SK-N-SH (cell line): ENCODE measurements at regions not wholly inside any gene's neighbourhood (a gene's known extent, or its start where the extent isn't known, plus 50 kb on each side); places are given as distances from the start of the nearest gene placed in this dataset.

Experiments used
- CTCF ChIA-PET: fragments of 300-600, 350-600 bp; formaldehyde crosslinking; extraction: SDS; loops from one replicate; lab custom pipeline; 2021; lab: Yijun Ruan, JAX
- POLR2A ChIA-PET: fragments of 350-600 bp; sonication (Branson Sonifier 250); formaldehyde crosslinking; extraction: SDS; loops from one replicate; lab custom pipeline; 2020; ENCODE audit warnings: antibody characterized with exemption, inconsistent platforms; lab: Yijun Ruan, JAX
- DNase-seq: peaks from one replicate; pipeline ENCODE4 v3.0.0; 2012
- H2AFZ ChIP-seq: fragments of 200-600 bp; sonication (generic); 2 replicates; pipeline ENCODE4 v1.8.1; 2016; ENCODE audit warnings: antibody characterized with exemption, mild to moderate bottlenecking, low read depth
- H3F3A ChIP-seq: fragments of 200-600 bp; sonication (generic); replicated peaks from 2 replicates; pipeline ENCODE3; 2016; ENCODE audit warnings: antibody characterized with exemption, mild to moderate bottlenecking; ENCODE audit not compliant: insufficient read depth
- H3K27ac ChIP-seq, 2 experiments: fragments of 200-500 bp in 1 of 2; fragments of 200-600 bp in 1 of 2; sonication (Bioruptor generic) in 1 of 2; sonication (generic), shearing (Covaris generic) in 1 of 2; 2 replicates each; pipeline versions ENCODE4 v1.5.1 to v1.6.1; 2014 to 2016; ENCODE audit warnings: low read depth in 2 of 2, inconsistent platforms in 1 of 2, low read length in 1 of 2, mild to moderate bottlenecking in 1 of 2, mixed read lengths in 1 of 2
- H3K27me3 ChIP-seq: fragments of 200-600 bp; sonication (generic), shearing (Covaris generic); 2 replicates; pipeline ENCODE4 v1.6.1; 2016; ENCODE audit warnings: mixed run types; ENCODE audit not compliant: insufficient read depth
- H3K36me3 ChIP-seq, 2 experiments: fragments of 200-500 bp in 1 of 2; fragments of 200-600 bp in 1 of 2; sonication (Bioruptor generic) in 1 of 2; sonication (generic) in 1 of 2; replicated peaks in 1 of 2; 2 replicates each; pipeline versions ENCODE3 to v1.5.1; 2014 to 2016; ENCODE audit warnings: low read length in 1 of 2, mild to moderate bottlenecking in 1 of 2; ENCODE audit not compliant: insufficient read depth in 2 of 2, control insufficient read depth in 1 of 2
- H3K4me1 ChIP-seq, 2 experiments: fragments of 200-500 bp in 1 of 2; fragments of 200-600 bp in 1 of 2; sonication (Bioruptor generic) in 1 of 2; sonication (generic), shearing (Covaris generic) in 1 of 2; 2 replicates each; pipeline versions ENCODE4 v1.5.1 to v1.6.1; 2014 to 2016; ENCODE audit warnings: low read depth in 1 of 2, low read length in 1 of 2, mixed run types in 1 of 2; ENCODE audit not compliant: insufficient read depth in 2 of 2, control insufficient read depth in 1 of 2
- H3K4me2 ChIP-seq: fragments of 200-600 bp; sonication (generic), shearing (Covaris generic); 2 replicates; pipeline ENCODE4 v1.6.1; 2017; ENCODE audit warnings: mixed run types
- H3K4me3 ChIP-seq, 2 experiments: fragments of 200-500 bp in 1 of 2; fragments of 200-600 bp in 1 of 2; sonication (Bioruptor generic) in 1 of 2; sonication (generic), shearing (Covaris generic) in 1 of 2; 2 replicates each; pipeline versions ENCODE4 v1.5.1 to v1.8.1; 2014 to 2016; ENCODE audit warnings: low read depth in 2 of 2, inconsistent platforms in 1 of 2, low read length in 1 of 2, mild to moderate bottlenecking in 1 of 2, mixed read lengths in 1 of 2, moderate library complexity in 1 of 2
- H3K79me2 ChIP-seq: fragments of 200-600 bp; sonication (generic); 2 replicates; pipeline ENCODE4 v1.8.1; 2017; ENCODE audit warnings: mild to moderate bottlenecking; ENCODE audit not compliant: insufficient read depth
- H3K9ac ChIP-seq: fragments of 200-600 bp; sonication (generic); 2 replicates; pipeline ENCODE4 v1.6.1; 2017; ENCODE audit warnings: mixed run types
- H3K9me2 ChIP-seq: fragments of 200-600 bp; sonication (generic); 2 replicates; pipeline ENCODE4 v1.6.1; 2017; ENCODE audit warnings: mixed run types
- H3K9me3 ChIP-seq: fragments of 200-600 bp; sonication (generic); 2 replicates; pipeline ENCODE4 v1.6.1; 2017; ENCODE audit warnings: mixed run types, mild to moderate bottlenecking, moderate library complexity
- H4K20me1 ChIP-seq: fragments of 200-600 bp; sonication (generic); 2 replicates; pipeline ENCODE4 v1.6.1; 2017; ENCODE audit warnings: mild to moderate bottlenecking, mixed run types; ENCODE audit not compliant: insufficient read depth
- EP300 ChIP-seq, 2 experiments: IDR thresholded peaks; 2 replicates each; pipeline versions ENCODE4 v1.4.0 to v1.6.1; 2012; ENCODE audit warnings: borderline replicate concordance in 1 of 2, low read depth in 1 of 2, low read length in 1 of 2
- FOSL2 ChIP-seq: IDR thresholded peaks from 2 replicates; pipeline ENCODE4 v1.4.0; 2012; ENCODE audit warnings: low read depth, mild to moderate bottlenecking, moderate library complexity, borderline replicate concordance
- FOXJ3 ChIP-seq: sonication (generic); formaldehyde crosslinking; IDR thresholded peaks from 2 replicates; pipeline ENCODE4 v1.5.1; 2020; ENCODE audit warnings: mild to moderate bottlenecking, missing genetic modification reagents
- FOXM1 ChIP-seq: IDR thresholded peaks from 2 replicates; pipeline ENCODE4 v1.4.0; 2012; ENCODE audit warnings: low read depth, mild to moderate bottlenecking
- GATA2 ChIP-seq: sonication (generic); formaldehyde crosslinking; IDR thresholded peaks from 2 replicates; pipeline ENCODE4 v1.5.0; 2020; ENCODE audit warnings: mild to moderate bottlenecking, missing genetic modification reagents
- JUND ChIP-seq: IDR thresholded peaks from 2 replicates; pipeline ENCODE4 v1.4.0; 2012
- MXI1 ChIP-seq: IDR thresholded peaks from 2 replicates; pipeline ENCODE4 v1.6.1; 2012; ENCODE audit warnings: mild to moderate bottlenecking, low read depth, low read length, improper control_type of control experiment
- NRF1 ChIP-seq: IDR thresholded peaks from 2 replicates; pipeline ENCODE4 v1.6.1; 2012; ENCODE audit warnings: low read depth, mild to moderate bottlenecking, low read length
- RXRA ChIP-seq: IDR thresholded peaks from 2 replicates; pipeline ENCODE4 v1.4.0; 2012; ENCODE audit warnings: low read depth, mild to moderate bottlenecking, borderline replicate concordance
- SMC3 ChIP-seq: IDR thresholded peaks from 2 replicates; pipeline ENCODE4 v1.6.1; 2012; ENCODE audit warnings: low read depth, low read length, improper control_type of control experiment
- TCF12 ChIP-seq: IDR thresholded peaks from 2 replicates; pipeline ENCODE4 v1.4.0; 2012
- WGBS: methylation state at CpG from one replicate; pipeline ENCODE4 v1.1.6; 2017; ENCODE audit warnings: low lambda C conversion rate; 5-methylcytosine and 5-hydroxymethylcytosine counted together
- TF ChIP-seq, protein P1 (sequence below): IDR thresholded peaks from 2 replicates; pipeline ENCODE4 v1.4.0; 2012; ENCODE audit warnings: low read depth
- TF ChIP-seq, protein P2 (sequence below): IDR thresholded peaks from 2 replicates; pipeline ENCODE4 v1.6.1; 2012; ENCODE audit warnings: mild to moderate bottlenecking, low read depth, low read length, moderate library complexity
- TF ChIP-seq, protein P3 (sequence below): fragments of 150-350 bp; IDR thresholded peaks from 2 replicates; pipeline ENCODE4 v1.6.1; 2016; ENCODE audit warnings: mild to moderate bottlenecking, low read depth, low read length

DNA sequence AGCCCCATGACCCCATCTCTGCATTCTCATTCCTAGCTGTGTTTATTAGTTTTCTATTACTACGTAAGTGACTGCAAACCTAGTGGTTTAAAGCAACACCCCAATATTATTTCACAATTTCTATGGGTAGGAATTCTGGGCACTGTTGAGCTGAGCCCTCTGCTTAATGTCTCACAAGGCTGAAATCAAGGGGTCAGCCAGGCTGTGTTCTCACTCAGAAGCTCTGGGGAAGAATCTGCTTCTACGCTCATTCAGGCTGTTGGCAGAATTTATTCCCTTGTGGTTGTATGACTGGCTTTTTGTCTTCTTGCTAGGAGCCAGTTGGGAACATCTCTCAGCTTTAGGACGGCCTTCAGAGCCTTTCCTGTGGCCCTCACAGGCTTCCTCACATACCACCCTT is 181.0 kb downstream of the GIPC2 start:
- Histone ChIP-seq H3K4me3 (no peak overlapping the region), H3K36me3 (no peaks in the 10 kb centered on the region), H3K4me1 (peaks cover 0 to 10% of the 10 kb centered on the region in 2 experiments; a peak in 2 of 4 replicates), H3K79me2 (no peaks in the 10 kb centered on the region), H3K9ac (no peak overlapping the region), H3K9me3 (no peaks in the 10 kb centered on the region), H3K9me2 (no peaks in the 10 kb centered on the region), H3K4me2 (no peak overlapping the region), H3K27ac (no peak overlapping the region), H3K27me3 (no peaks in the 10 kb centered on the region), H4K20me1 (no peaks in the 10 kb centered on the region), H2AFZ (no peak overlapping the region), H3F3A (no peaks in the 10 kb centered on the region)
- ChIA-PET CTCF (interaction anchor here (1.0 kb wide), 1 partner anchor 75 kb away, joined by 3 read pairs; no protein-coding TSS in a partner anchor), POLR2A (no interaction called here)
- no peak for TF ChIP-seq RXRA
- TF ChIP-seq GATA2 (CRISPR knock-in tag): no peak
- no peak for TF ChIP-seq NRF1
- TF ChIP-seq FOXM1: no peak
- TF ChIP-seq, protein P1, sequence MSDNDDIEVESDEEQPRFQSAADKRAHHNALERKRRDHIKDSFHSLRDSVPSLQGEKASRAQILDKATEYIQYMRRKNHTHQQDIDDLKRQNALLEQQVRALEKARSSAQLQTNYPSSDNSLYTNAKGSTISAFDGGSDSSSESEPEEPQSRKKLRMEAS: no peak
- no peak for TF ChIP-seq SMC3
- no peak for DNase-seq
- 75% methylated on average over 3 of the region's 3 CpGs for WGBS

DNA sequence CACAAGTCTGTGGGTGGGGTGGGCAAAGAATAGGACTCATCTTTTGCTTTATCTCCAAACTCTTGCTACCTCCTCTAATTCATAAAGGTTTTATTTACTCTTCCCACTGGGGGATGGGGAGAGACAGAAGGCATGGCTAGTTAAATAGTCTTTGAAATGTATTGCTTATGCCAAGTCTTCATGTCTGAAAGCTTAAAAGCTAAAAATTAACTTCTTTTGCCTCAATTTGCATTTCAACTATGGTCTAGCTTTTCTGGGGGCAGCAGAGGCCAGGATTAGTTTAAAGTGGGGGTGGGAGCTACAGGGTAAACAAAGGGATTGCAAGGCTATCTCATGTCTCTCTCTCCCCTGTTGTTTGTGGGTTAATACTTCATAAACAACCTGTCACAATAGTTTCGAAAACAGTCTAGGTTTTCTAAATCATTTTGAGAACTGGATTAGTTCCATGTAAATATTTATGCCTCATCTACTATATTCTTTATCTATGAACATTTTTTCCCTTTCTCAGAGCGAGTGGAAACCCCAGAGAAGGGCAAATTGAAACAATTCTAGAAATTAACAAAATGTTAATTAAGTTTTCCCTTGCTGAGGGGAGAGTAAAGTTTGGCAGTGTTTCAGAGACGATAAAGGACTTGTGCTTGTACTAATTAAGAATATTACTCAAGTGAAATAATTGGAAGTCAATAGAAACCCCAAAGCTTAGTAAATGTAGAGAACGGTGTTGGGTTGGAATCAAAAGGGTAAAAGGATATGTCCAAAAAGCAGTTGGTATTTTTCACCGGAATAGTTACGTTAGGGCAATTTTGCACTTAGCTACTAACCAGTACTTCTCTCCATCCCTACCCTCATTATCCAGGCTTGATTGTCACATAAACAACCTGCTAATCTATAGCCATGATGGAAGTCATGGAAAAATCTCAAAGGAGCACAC is 182.2 kb downstream of the GIPC2 start:
- Histone ChIP-seq H3K9me3 (no peaks in the 10 kb centered on the region), H3K27me3 (no peaks in the 10 kb centered on the region), H3K9ac (no peak overlapping the region), H3F3A (no peaks in the 10 kb centered on the region), H3K36me3 (no peaks in the 10 kb centered on the region), H4K20me1 (no peaks in the 10 kb centered on the region), H3K4me1 (peaks cover 0 to 10% of the 10 kb centered on the region in 2 experiments; a peak in 2 of 4 replicates), H3K79me2 (no peaks in the 10 kb centered on the region)
- 83% methylated on average over 6 of the region's 6 CpGs for WGBS
- DNase-seq: no peak
- TF ChIP-seq RXRA: no peak
- TF ChIP-seq, all 33 proteins: peak for 0
- H2AFZ ChIP-seq: no peak overlapping the region
- H3K4me2 ChIP-seq: no peak overlapping the region
- POLR2A ChIA-PET: no interaction called here
- H3K4me3 ChIP-seq: no peak overlapping the region
- no peaks in the 10 kb centered on the region for H3K9me2 ChIP-seq
- CTCF ChIA-PET: interaction anchor here (0.5 to 1.0 kb wide), 3 partner anchors 14 to 450 kb away, joined by 3 read pairs; no protein-coding TSS in a partner anchor
- H3K27ac ChIP-seq: no peak overlapping the region

DNA sequence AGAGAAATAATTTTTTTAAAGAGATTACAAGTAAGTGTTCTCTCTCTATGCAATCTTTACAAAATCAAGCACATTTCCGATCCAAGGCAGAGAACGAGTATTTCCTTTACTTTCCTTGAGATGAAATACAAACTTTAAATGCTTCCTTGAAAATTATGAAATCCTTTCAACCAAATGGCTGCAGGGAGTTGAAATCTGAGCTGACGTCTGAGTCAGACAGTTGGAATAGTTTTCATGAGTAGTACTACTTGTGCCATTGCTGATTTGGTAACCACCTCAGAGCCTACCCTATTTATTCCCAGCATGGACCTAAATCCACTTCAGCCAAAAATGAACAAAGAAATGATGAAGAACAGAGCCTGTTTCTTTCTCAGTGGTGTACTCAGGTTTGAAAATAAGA is 183.6 kb downstream of the GIPC2 start:
- Histone ChIP-seq H3K9me3 (no peaks in the 10 kb centered on the region), H2AFZ (no peak overlapping the region), H3K27ac (no peak overlapping the region), H3K9me2 (no peaks in the 10 kb centered on the region), H3K9ac (no peak overlapping the region), H3F3A (no peaks in the 10 kb centered on the region)
- WGBS: 67% methylated on average over 3 of the region's 3 CpGs
- TF ChIP-seq, protein P2, sequence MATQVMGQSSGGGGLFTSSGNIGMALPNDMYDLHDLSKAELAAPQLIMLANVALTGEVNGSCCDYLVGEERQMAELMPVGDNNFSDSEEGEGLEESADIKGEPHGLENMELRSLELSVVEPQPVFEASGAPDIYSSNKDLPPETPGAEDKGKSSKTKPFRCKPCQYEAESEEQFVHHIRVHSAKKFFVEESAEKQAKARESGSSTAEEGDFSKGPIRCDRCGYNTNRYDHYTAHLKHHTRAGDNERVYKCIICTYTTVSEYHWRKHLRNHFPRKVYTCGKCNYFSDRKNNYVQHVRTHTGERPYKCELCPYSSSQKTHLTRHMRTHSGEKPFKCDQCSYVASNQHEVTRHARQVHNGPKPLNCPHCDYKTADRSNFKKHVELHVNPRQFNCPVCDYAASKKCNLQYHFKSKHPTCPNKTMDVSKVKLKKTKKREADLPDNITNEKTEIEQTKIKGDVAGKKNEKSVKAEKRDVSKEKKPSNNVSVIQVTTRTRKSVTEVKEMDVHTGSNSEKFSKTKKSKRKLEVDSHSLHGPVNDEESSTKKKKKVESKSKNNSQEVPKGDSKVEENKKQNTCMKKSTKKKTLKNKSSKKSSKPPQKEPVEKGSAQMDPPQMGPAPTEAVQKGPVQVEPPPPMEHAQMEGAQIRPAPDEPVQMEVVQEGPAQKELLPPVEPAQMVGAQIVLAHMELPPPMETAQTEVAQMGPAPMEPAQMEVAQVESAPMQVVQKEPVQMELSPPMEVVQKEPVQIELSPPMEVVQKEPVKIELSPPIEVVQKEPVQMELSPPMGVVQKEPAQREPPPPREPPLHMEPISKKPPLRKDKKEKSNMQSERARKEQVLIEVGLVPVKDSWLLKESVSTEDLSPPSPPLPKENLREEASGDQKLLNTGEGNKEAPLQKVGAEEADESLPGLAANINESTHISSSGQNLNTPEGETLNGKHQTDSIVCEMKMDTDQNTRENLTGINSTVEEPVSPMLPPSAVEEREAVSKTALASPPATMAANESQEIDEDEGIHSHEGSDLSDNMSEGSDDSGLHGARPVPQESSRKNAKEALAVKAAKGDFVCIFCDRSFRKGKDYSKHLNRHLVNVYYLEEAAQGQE: no peak
- TF ChIP-seq FOXJ3 (CRISPR knock-in tag) (no peak), FOSL2 (peak; percentile 48; the same call in 1 of the 2 replicates), EP300 (IDR thresholded peaks at IDR 0.05; ENCODE audit: borderline replicate concordance in 1 of 2, low read depth in 1 of 2, low read length in 1 of 2) (0 out of 4 replicates have a peak, but pooled peaks of 1 of the 2 experiments have one; percentile 8), TCF12 (0 out of 2 replicates have a peak, but pooled peaks have one; percentile 8), MXI1 (no peak), JUND (peak; percentile 37; the same call in 1 of the 2 replicates)
- TF ChIP-seq, protein P3, sequence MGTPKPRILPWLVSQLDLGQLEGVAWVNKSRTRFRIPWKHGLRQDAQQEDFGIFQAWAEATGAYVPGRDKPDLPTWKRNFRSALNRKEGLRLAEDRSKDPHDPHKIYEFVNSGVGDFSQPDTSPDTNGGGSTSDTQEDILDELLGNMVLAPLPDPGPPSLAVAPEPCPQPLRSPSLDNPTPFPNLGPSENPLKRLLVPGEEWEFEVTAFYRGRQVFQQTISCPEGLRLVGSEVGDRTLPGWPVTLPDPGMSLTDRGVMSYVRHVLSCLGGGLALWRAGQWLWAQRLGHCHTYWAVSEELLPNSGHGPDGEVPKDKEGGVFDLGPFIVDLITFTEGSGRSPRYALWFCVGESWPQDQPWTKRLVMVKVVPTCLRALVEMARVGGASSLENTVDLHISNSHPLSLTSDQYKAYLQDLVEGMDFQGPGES: no peak
- TF ChIP-seq, all 33 proteins: peak for 4
- ChIA-PET CTCF (interaction anchor here (1.0 kb wide), 1 partner anchor 15 kb away, joined by 3 read pairs; no protein-coding TSS in a partner anchor), POLR2A (no interaction called here)
- no peaks in the 10 kb centered on the region for H3K79me2 ChIP-seq
- no peak overlapping the region for H3K4me3 ChIP-seq
- peaks cover 0 to 5% of the 10 kb centered on the region in 2 experiments; a peak in 2 of 4 replicates for H3K4me1 ChIP-seq
- H4K20me1 ChIP-seq: no peaks in the 10 kb centered on the region
- DNase-seq: no peak
- H3K4me2 ChIP-seq: no peak overlapping the region
- H3K27me3 ChIP-seq: no peaks in the 10 kb centered on the region
- no peaks in the 10 kb centered on the region for H3K36me3 ChIP-seq
